ENCODE measurements at regions not wholly inside any gene's neighbourhood (a gene's known extent, or its start where the extent isn't known, plus 50 kb on each side); places are given as distances from the start of the nearest gene placed in this dataset.

GRCh38 chr14:83607682-83608081, 1922.3 kb upstream of the FLRT2 start:
- H3K27ac ChIP-seq (ENCODE audit: low read length), result no peak overlapping the region
- peaks cover 3% of the 10 kb centered on the region for H3K9me3 ChIP-seq (ENCODE audit: insufficient read depth, low read length, severe bottlenecking)
- H3K79me2 ChIP-seq (ENCODE audit: insufficient read depth, low read length), result no peaks in the 10 kb centered on the region
- no peaks in the 10 kb centered on the region for H3K4me1 ChIP-seq (ENCODE audit: insufficient read depth, low read length)
- no peaks in the 10 kb centered on the region for H3K27me3 ChIP-seq (ENCODE audit: insufficient read depth, low read length, poor library complexity)
- no peaks in the 10 kb centered on the region for H3K36me3 ChIP-seq (ENCODE audit: insufficient read depth, low read length)
- H2AFZ ChIP-seq (ENCODE audit: low read depth, low read length), result no peak overlapping the region
- no peak overlapping the region for H3K9ac ChIP-seq (ENCODE audit: low read depth, low read length)
- ATAC-seq (ENCODE audit: insufficient read depth, low read depth), result no peak
- H4K20me1 ChIP-seq (ENCODE audit: insufficient read depth, low read length), result no peaks in the 10 kb centered on the region
- DNase-seq, result no peak
- TF ChIP-seq EZH2 (IDR thresholded peaks at IDR 0.05; ENCODE audit: borderline replicate concordance, low read depth, low read length, severe bottlenecking), result no peak
- TF ChIP-seq, protein P1, sequence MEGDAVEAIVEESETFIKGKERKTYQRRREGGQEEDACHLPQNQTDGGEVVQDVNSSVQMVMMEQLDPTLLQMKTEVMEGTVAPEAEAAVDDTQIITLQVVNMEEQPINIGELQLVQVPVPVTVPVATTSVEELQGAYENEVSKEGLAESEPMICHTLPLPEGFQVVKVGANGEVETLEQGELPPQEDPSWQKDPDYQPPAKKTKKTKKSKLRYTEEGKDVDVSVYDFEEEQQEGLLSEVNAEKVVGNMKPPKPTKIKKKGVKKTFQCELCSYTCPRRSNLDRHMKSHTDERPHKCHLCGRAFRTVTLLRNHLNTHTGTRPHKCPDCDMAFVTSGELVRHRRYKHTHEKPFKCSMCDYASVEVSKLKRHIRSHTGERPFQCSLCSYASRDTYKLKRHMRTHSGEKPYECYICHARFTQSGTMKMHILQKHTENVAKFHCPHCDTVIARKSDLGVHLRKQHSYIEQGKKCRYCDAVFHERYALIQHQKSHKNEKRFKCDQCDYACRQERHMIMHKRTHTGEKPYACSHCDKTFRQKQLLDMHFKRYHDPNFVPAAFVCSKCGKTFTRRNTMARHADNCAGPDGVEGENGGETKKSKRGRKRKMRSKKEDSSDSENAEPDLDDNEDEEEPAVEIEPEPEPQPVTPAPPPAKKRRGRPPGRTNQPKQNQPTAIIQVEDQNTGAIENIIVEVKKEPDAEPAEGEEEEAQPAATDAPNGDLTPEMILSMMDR (IDR thresholded peaks at IDR 0.05; ENCODE audit: borderline replicate concordance, extremely low read depth, low read length, poor library complexity, severe bottlenecking), result no peak
- no peak overlapping the region for H3K4me3 ChIP-seq (ENCODE audit: low read depth in 1 of 2, low read length in 2 of 2)
- H3K4me2 ChIP-seq (ENCODE audit: insufficient read depth, low read length), result no peak overlapping the region

DNA sequence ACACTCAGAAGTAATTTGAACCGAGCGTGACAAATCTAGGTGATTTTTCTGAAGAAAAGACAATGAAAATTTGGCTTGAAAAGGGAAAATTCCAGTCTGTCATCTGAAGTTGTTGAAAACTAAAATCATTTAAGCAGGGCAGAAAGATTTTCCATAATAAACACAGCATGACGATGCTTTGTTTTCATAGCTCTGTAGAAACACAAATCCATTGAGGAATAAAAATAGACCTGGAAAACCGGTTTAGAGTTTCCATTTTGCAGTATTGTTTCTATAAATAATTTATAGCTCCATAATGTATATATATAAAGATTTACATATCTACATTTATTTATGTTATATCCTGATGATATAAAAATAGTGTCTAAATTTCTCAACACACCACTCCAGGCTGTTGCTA, 1918.5 kb upstream of the FLRT2 start:
- no peak overlapping the region for H3K9ac ChIP-seq (ENCODE audit: low read depth, low read length)
- DNase-seq (no peak), ATAC-seq (ENCODE audit: insufficient read depth, low read depth) (no peak)
- H3K27me3 ChIP-seq (ENCODE audit: insufficient read depth, low read length, poor library complexity), result no peaks in the 10 kb centered on the region
- no peak overlapping the region for H2AFZ ChIP-seq (ENCODE audit: low read depth, low read length)
- no peaks in the 10 kb centered on the region for H3K36me3 ChIP-seq (ENCODE audit: insufficient read depth, low read length)
- no peaks in the 10 kb centered on the region for H4K20me1 ChIP-seq (ENCODE audit: insufficient read depth, low read length)
- peaks cover 3% of the 10 kb centered on the region for H3K9me3 ChIP-seq (ENCODE audit: insufficient read depth, low read length, severe bottlenecking)
- no peaks in the 10 kb centered on the region for H3K4me1 ChIP-seq (ENCODE audit: insufficient read depth, low read length)
- H3K79me2 ChIP-seq (ENCODE audit: insufficient read depth, low read length), result no peaks in the 10 kb centered on the region
- no peak overlapping the region for H3K4me3 ChIP-seq (ENCODE audit: low read depth in 1 of 2, low read length in 2 of 2)
- H3K27ac ChIP-seq (ENCODE audit: low read length), result no peak overlapping the region
- H3K4me2 ChIP-seq (ENCODE audit: insufficient read depth, low read length), result no peak overlapping the region
- TF ChIP-seq EZH2 (IDR thresholded peaks at IDR 0.05; ENCODE audit: borderline replicate concordance, low read depth, low read length, severe bottlenecking), result no peak
- TF ChIP-seq, protein P1 (IDR thresholded peaks at IDR 0.05; ENCODE audit: borderline replicate concordance, extremely low read depth, low read length, poor library complexity, severe bottlenecking), result no peak

GRCh38 chr14:83611906-83612390, 1918.0 kb upstream of the FLRT2 start:
- H3K27me3 ChIP-seq (ENCODE audit: insufficient read depth, low read length, poor library complexity), result no peaks in the 10 kb centered on the region
- ATAC-seq (ENCODE audit: insufficient read depth, low read depth) (no peak), DNase-seq (no peak)
- no peaks in the 10 kb centered on the region for H4K20me1 ChIP-seq (ENCODE audit: insufficient read depth, low read length)
- no peaks in the 10 kb centered on the region for H3K79me2 ChIP-seq (ENCODE audit: insufficient read depth, low read length)
- no peak overlapping the region for H3K4me2 ChIP-seq (ENCODE audit: insufficient read depth, low read length)
- TF ChIP-seq, protein P1 (IDR thresholded peaks at IDR 0.05; ENCODE audit: borderline replicate concordance, extremely low read depth, low read length, poor library complexity, severe bottlenecking), result no peak
- TF ChIP-seq EZH2 (IDR thresholded peaks at IDR 0.05; ENCODE audit: borderline replicate concordance, low read depth, low read length, severe bottlenecking), result no peak
- no peaks in the 10 kb centered on the region for H3K36me3 ChIP-seq (ENCODE audit: insufficient read depth, low read length)
- H3K9ac ChIP-seq (ENCODE audit: low read depth, low read length), result no peak overlapping the region
- peaks cover 3% of the 10 kb centered on the region for H3K9me3 ChIP-seq (ENCODE audit: insufficient read depth, low read length, severe bottlenecking)
- H3K27ac ChIP-seq (ENCODE audit: low read length), result no peak overlapping the region
- no peak overlapping the region for H2AFZ ChIP-seq (ENCODE audit: low read depth, low read length)
- no peak overlapping the region for H3K4me3 ChIP-seq (ENCODE audit: low read depth in 1 of 2, low read length in 2 of 2)
- no peaks in the 10 kb centered on the region for H3K4me1 ChIP-seq (ENCODE audit: insufficient read depth, low read length)

- H3K9me3 ChIP-seq (ENCODE audit: insufficient read depth, low read length, severe bottlenecking), result no peaks in the 10 kb centered on the region
- H3K79me2 ChIP-seq (ENCODE audit: insufficient read depth, low read length), result no peaks in the 10 kb centered on the region
- no peak overlapping the region for H2AFZ ChIP-seq (ENCODE audit: low read depth, low read length)
- H3K27ac ChIP-seq (ENCODE audit: low read length), result no peak overlapping the region
- H3K4me3 ChIP-seq (ENCODE audit: low read depth in 1 of 2, low read length in 2 of 2), result no peak overlapping the region
- H3K27me3 ChIP-seq (ENCODE audit: insufficient read depth, low read length, poor library complexity), result no peaks in the 10 kb centered on the region
- no peak for ATAC-seq (ENCODE audit: insufficient read depth, low read depth)
- TF ChIP-seq, protein P1 (IDR thresholded peaks at IDR 0.05; ENCODE audit: borderline replicate concordance, extremely low read depth, low read length, poor library complexity, severe bottlenecking), result no peak
- no peak for TF ChIP-seq EZH2 (IDR thresholded peaks at IDR 0.05; ENCODE audit: borderline replicate concordance, low read depth, low read length, severe bottlenecking)
- H3K4me2 ChIP-seq (ENCODE audit: insufficient read depth, low read length), result no peak overlapping the region
- H3K4me1 ChIP-seq (ENCODE audit: insufficient read depth, low read length), result no peaks in the 10 kb centered on the region
- no peak for DNase-seq
- no peaks in the 10 kb centered on the region for H3K36me3 ChIP-seq (ENCODE audit: insufficient read depth, low read length)
- no peaks in the 10 kb centered on the region for H4K20me1 ChIP-seq (ENCODE audit: insufficient read depth, low read length)
- H3K9ac ChIP-seq (ENCODE audit: low read depth, low read length), result no peak overlapping the region
Measured at GRCh38 chr14:83614956-83615355, 1915.0 kb upstream of the FLRT2 start.

Measured in DND-41 (cell line).